ENCODE measurements at regions not wholly inside any gene's neighbourhood (a gene's known extent, or its start where the extent isn't known, plus 50 kb on each side); places are given as distances from the start of the nearest gene placed in this dataset.

DNA sequence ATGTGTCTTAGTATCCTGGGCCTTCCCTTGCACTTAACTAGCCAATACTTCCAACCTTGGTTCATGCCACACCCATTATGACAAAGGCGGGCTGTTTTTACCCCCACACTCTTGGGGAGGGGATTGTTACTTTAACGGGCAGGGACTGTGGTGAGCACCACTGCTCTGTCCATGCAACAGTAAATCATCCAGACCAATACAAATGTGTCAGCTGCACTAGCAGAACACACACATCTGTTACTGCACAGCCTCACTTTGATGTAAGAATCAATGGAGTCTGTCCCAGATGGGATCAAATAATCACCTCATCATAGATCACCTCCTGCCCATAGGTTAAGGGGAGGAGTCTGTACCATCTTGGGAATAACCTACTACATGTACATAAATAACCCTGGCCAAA is 58.1 kb downstream of the NPAP1 start:
- TF ChIP-seq, protein P1, sequence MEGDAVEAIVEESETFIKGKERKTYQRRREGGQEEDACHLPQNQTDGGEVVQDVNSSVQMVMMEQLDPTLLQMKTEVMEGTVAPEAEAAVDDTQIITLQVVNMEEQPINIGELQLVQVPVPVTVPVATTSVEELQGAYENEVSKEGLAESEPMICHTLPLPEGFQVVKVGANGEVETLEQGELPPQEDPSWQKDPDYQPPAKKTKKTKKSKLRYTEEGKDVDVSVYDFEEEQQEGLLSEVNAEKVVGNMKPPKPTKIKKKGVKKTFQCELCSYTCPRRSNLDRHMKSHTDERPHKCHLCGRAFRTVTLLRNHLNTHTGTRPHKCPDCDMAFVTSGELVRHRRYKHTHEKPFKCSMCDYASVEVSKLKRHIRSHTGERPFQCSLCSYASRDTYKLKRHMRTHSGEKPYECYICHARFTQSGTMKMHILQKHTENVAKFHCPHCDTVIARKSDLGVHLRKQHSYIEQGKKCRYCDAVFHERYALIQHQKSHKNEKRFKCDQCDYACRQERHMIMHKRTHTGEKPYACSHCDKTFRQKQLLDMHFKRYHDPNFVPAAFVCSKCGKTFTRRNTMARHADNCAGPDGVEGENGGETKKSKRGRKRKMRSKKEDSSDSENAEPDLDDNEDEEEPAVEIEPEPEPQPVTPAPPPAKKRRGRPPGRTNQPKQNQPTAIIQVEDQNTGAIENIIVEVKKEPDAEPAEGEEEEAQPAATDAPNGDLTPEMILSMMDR (conservative IDR thresholded peaks at IDR 0.05; ENCODE audit: low read depth), result no peak
- POLR2A ChIA-PET (ENCODE audit: low non-redundant PET), result no interaction called here
- H3K27ac ChIP-seq, result no peak overlapping the region
- DNase-seq (ENCODE audit: low spot score), result no peak
- CTCF ChIA-PET, result interaction anchor here (0.7 kb wide), 1 partner anchor 1771 kb away, joined by 3 read pairs; no protein-coding TSS in a partner anchor

DNA sequence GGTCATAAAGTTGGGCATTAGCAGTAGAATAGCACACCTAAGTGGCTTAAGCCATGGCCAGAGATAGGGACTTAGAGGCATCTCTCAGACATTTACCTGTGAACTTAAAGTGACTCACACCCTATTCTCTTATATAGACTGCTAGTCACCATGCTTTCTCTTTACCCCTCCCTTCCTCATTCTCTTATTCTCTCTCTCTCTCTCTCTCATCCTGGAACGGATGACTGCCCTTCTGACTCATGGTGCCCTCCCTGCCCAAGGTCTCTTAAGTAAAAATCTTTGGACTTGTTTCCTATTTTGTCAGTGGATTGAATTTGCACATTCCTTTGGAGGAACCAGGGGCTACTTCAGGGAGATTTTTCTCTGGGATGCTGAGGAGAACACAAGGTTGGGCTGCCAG is 58.8 kb downstream of the NPAP1 start:
- TF ChIP-seq, protein P1 (conservative IDR thresholded peaks at IDR 0.05; ENCODE audit: low read depth), result no peak
- CTCF ChIA-PET, result no interaction called here
- DNase-seq (ENCODE audit: low spot score), result no peak
- H3K27ac ChIP-seq, result no peak overlapping the region
- POLR2A ChIA-PET (ENCODE audit: low non-redundant PET), result no interaction called here

DNA sequence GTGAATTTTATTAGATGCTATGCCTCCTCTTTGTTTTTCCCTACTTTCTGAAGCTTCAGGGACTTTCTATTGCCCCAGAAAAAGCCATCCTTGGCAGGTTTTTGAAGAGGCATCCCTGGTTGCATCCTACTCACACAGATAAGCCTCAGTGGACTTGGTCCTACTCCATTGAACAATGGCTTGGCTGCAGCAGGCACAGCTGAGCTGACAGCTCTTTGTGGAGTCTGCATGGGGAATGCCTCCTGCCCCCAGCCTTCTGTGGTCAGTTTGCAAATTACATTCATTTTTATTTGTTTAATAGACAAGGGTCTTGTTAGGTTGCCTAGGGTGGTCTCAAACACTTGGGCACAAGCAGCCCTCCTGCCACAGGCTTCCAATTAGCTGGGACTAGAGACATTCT is 69.7 kb downstream of the NPAP1 start:
- TF ChIP-seq, protein P1 (conservative IDR thresholded peaks at IDR 0.05; ENCODE audit: low read depth), result no peak
- CTCF ChIA-PET, result no interaction called here
- POLR2A ChIA-PET (ENCODE audit: low non-redundant PET), result no interaction called here

DNA sequence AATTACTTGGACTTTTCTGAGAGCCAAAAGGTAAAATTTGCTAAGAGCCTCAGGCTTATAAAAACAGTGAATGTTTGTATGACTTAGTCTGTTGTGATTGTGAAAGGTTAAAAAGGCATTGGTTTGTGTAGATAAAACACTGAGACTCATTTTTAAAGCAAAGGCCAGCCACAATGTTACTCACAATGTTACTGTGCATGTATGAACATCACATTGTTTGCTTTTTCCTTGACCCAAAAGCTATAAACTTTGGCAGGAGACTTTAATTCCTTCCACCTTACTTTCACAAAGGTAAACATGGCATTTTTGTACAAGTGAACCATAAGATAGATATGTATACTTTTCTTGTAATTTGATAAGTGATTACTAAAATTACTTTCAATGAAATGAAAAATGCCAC is 70.5 kb downstream of the NPAP1 start:
- no peak overlapping the region for H3K27ac ChIP-seq
- ChIA-PET CTCF (interaction anchor here (0.6 kb wide), 1 partner anchor 116 kb away, joined by 3 read pairs; no protein-coding TSS in a partner anchor), POLR2A (ENCODE audit: low non-redundant PET) (no interaction called here)
- TF ChIP-seq, protein P1 (conservative IDR thresholded peaks at IDR 0.05; ENCODE audit: low read depth), result no peak
- no peak for DNase-seq (ENCODE audit: low spot score)

More for the DNA sequence above, 69.7 kb downstream of the NPAP1 start:
- DNase-seq (ENCODE audit: low spot score), result no peak
- H3K27ac ChIP-seq, result no peak overlapping the region

GRCh38 chr15:24747376-24747775 is 71.8 kb downstream of the NPAP1 start:
- DNase-seq (ENCODE audit: low spot score), result no peak
- ChIA-PET CTCF (interaction anchor here (0.5 kb wide), 1 partner anchor 956 kb away, joined by 3 read pairs; no protein-coding TSS in a partner anchor), POLR2A (ENCODE audit: low non-redundant PET) (no interaction called here)
- TF ChIP-seq, protein P1 (conservative IDR thresholded peaks at IDR 0.05; ENCODE audit: low read depth), result no peak
- H3K27ac ChIP-seq, result no peak overlapping the region

- ChIA-PET CTCF (no interaction called here), POLR2A (ENCODE audit: low non-redundant PET) (no interaction called here)
- H3K27ac ChIP-seq, result no peak overlapping the region
- TF ChIP-seq, protein P1 (conservative IDR thresholded peaks at IDR 0.05; ENCODE audit: low read depth), result no peak
- no peak for DNase-seq (ENCODE audit: low spot score)
Observed at GRCh38 chr15:24748812-24749439, 73.4 kb downstream of the NPAP1 start.

Data from RWPE1 (cell line).